ENCODE measurements at regions not wholly inside any gene's neighbourhood (a gene's known extent, or its start where the extent isn't known, plus 50 kb on each side); places are given as distances from the start of the nearest gene placed in this dataset.

DNA sequence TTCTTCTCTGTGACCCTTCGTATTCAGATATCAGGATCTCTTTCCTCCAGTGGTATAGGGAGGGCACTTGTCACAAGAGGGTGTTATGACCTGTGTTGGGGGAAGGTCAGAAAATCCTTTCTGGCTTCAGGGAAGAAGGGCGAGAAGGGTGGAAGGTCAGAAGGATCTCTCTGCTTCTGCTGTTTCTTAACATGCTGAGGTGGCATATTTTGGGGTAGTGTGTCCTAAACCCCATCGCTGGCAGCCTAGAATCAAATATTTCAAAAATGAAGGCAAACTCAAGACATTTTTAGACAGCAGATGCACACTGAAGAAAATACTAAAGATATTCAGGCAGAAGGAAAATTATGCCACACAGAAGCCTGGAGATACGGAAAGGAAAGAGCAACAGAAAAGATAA is 207.6 kb downstream of the TM2D1 start:
- H3K14ac ChIP-seq (ENCODE audit: low read length), result no peak overlapping the region
- DNase-seq (ENCODE audit: low spot score), result no peak

DNA sequence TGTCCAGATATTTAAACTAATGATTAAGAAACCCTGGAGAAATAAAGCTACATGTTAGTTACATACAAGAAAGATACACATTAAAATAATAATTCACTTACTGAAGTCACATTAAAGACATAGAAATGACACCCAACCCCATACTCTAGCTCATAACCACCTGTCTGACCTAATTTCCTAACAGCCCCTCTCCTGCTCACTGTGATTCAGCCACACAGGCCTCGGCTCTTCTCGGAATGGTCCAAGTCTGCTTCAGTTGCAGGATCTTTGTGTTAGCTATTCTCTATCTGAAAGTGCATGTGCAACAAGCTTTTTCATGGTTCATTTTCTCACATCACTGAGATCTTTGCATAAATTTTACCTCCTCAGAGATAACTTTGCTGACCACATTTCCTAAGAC is 209.8 kb downstream of the TM2D1 start:
- H2BK5ac ChIP-seq (ENCODE audit: low read length), result no peak overlapping the region
- no peak overlapping the region for H3K14ac ChIP-seq (ENCODE audit: low read length)
- H3K23ac ChIP-seq (ENCODE audit: low read depth, low read length, poor library complexity), result no peak overlapping the region
- no peak for DNase-seq (ENCODE audit: low spot score)
- H3K79me1 ChIP-seq (ENCODE audit: low read depth, low read length), result no peaks in the 10 kb centered on the region
- no peak overlapping the region for H4K8ac ChIP-seq (ENCODE audit: low read depth, low read length)
- H3K9ac ChIP-seq (ENCODE audit: low read depth, low read length, poor library complexity), result no peak overlapping the region
- no peak overlapping the region for H2BK12ac ChIP-seq (ENCODE audit: low read length)
- no peak overlapping the region for H2AK5ac ChIP-seq (ENCODE audit: low read depth, low read length)
- H3K36me3 ChIP-seq (replicated peaks in 1 of 2; ENCODE audit: control insufficient read depth in 2 of 2, insufficient read depth in 2 of 2, low read length in 2 of 2), result no peaks in the 10 kb centered on the region
- H2BK15ac ChIP-seq (ENCODE audit: low read length), result no peak overlapping the region
- H3K27me3 ChIP-seq (ENCODE audit: control insufficient read depth in 3 of 3, insufficient read depth in 3 of 3, low read depth in 1 of 3, low read length in 3 of 3), result no peaks in the 10 kb centered on the region
- H3K18ac ChIP-seq (ENCODE audit: low read length), result no peak overlapping the region
- no peak overlapping the region for H3K27ac ChIP-seq (replicated peaks; ENCODE audit: low read length)
- H3K4me2 ChIP-seq (ENCODE audit: insufficient read depth, low read length, poor library complexity, severe bottlenecking), result no peak overlapping the region
- no peak overlapping the region for H3K4me3 ChIP-seq (ENCODE audit: low read length in 2 of 2)
- peaks cover 0 to 7% of the 10 kb centered on the region in 2 donors for H3K4me1 ChIP-seq (ENCODE audit: control insufficient read depth in 2 of 2, insufficient read depth in 1 of 2, low read depth in 1 of 2, low read length in 2 of 2)
- H3K4ac ChIP-seq (ENCODE audit: low read length), result no peak overlapping the region
- peaks cover 0 to 3% of the 10 kb centered on the region in 2 donors for H3K9me3 ChIP-seq (replicated peaks in 1 of 2; ENCODE audit: control insufficient read depth in 2 of 2, insufficient read depth in 1 of 2, low read depth in 1 of 2, low read length in 2 of 2)
- WGBS, 2 donors (ENCODE audit: extremely low coverage in 2 of 2, insufficient read length in 2 of 2, insufficient replicate concordance in 1 of 2), result no CpG with 5 or more reads among the region's 2 CpGs
- no peak overlapping the region for H4K91ac ChIP-seq (ENCODE audit: low read depth, low read length, poor library complexity)
- H2AFZ ChIP-seq (ENCODE audit: low read length), result no peak overlapping the region
- no peak overlapping the region for H2BK120ac ChIP-seq (ENCODE audit: low read depth, low read length)

More for the DNA sequence above, 207.6 kb downstream of the TM2D1 start:
- H4K91ac ChIP-seq (ENCODE audit: low read depth, low read length, poor library complexity), result no peak overlapping the region
- H3K4me3 ChIP-seq (ENCODE audit: low read length in 2 of 2), result no peak overlapping the region
- H2BK5ac ChIP-seq (ENCODE audit: low read length), result no peak overlapping the region
- H3K27ac ChIP-seq (replicated peaks; ENCODE audit: low read length), result no peak overlapping the region
- no peak overlapping the region for H2AK5ac ChIP-seq (ENCODE audit: low read depth, low read length)
- H3K18ac ChIP-seq (ENCODE audit: low read length), result no peak overlapping the region
- H2BK15ac ChIP-seq (ENCODE audit: low read length), result no peak overlapping the region
- H3K9ac ChIP-seq (ENCODE audit: low read depth, low read length, poor library complexity), result no peak overlapping the region
- no peak overlapping the region for H2AFZ ChIP-seq (ENCODE audit: low read length)
- H3K79me1 ChIP-seq (ENCODE audit: low read depth, low read length), result no peaks in the 10 kb centered on the region
- H3K4ac ChIP-seq (ENCODE audit: low read length), result no peak overlapping the region
- H3K23ac ChIP-seq (ENCODE audit: low read depth, low read length, poor library complexity), result no peak overlapping the region
- H3K4me2 ChIP-seq (ENCODE audit: insufficient read depth, low read length, poor library complexity, severe bottlenecking), result no peak overlapping the region
- H3K27me3 ChIP-seq (ENCODE audit: control insufficient read depth in 3 of 3, insufficient read depth in 3 of 3, low read depth in 1 of 3, low read length in 3 of 3), result no peaks in the 10 kb centered on the region
- no peak overlapping the region for H2BK12ac ChIP-seq (ENCODE audit: low read length)
- no peaks in the 10 kb centered on the region for H3K9me3 ChIP-seq (replicated peaks in 1 of 2; ENCODE audit: control insufficient read depth in 2 of 2, insufficient read depth in 1 of 2, low read depth in 1 of 2, low read length in 2 of 2)
- no peak overlapping the region for H4K8ac ChIP-seq (ENCODE audit: low read depth, low read length)
- H3K36me3 ChIP-seq (replicated peaks in 1 of 2; ENCODE audit: control insufficient read depth in 2 of 2, insufficient read depth in 2 of 2, low read length in 2 of 2), result no peaks in the 10 kb centered on the region
- peaks cover 0 to 7% of the 10 kb centered on the region in 2 donors for H3K4me1 ChIP-seq (ENCODE audit: control insufficient read depth in 2 of 2, insufficient read depth in 1 of 2, low read depth in 1 of 2, low read length in 2 of 2)
- no peak overlapping the region for H2BK120ac ChIP-seq (ENCODE audit: low read depth, low read length)
- no CpG with 5 or more reads among the region's 4 CpGs for whole genome bisulfite sequencing, 2 donors (ENCODE audit: extremely low coverage in 2 of 2, insufficient read length in 2 of 2, insufficient replicate concordance in 1 of 2)
